ENCODE measurements at regions not wholly inside any gene's neighbourhood (a gene's known extent, or its start where the extent isn't known, plus 50 kb on each side); places are given as distances from the start of the nearest gene placed in this dataset.

- Histone ChIP-seq H3K56ac (ENCODE audit: extremely low read depth, insufficient read depth, low read length) (no peak overlapping the region), H4K5ac (ENCODE audit: low read depth, low read length) (no peak overlapping the region), H2AK5ac (ENCODE audit: low read depth, low read length) (no peak overlapping the region), H3K27ac (ENCODE audit: insufficient read depth, low read length) (no peak overlapping the region), H3K27me3 (ENCODE audit: control insufficient read depth, insufficient read depth, low read length) (no peaks in the 10 kb centered on the region), H3K4me2 (ENCODE audit: low read depth, low read length) (no peak overlapping the region), H2BK15ac (ENCODE audit: low read depth, low read length) (no peak overlapping the region), H3K18ac (ENCODE audit: low read depth, low read length) (no peak overlapping the region), H3K4me1 (ENCODE audit: control insufficient read depth, insufficient read depth, low read length) (no peaks in the 10 kb centered on the region), H2AFZ (replicated peaks; ENCODE audit: low read length, poor library complexity) (no peak overlapping the region), H3K4me3 (ENCODE audit: insufficient read depth, low read depth, low read length) (no peak overlapping the region), H3K9me1 (ENCODE audit: insufficient read depth, low read length) (no peaks in the 10 kb centered on the region), H4K91ac (ENCODE audit: insufficient read depth, low read depth, low read length) (no peak overlapping the region), H4K20me1 (ENCODE audit: insufficient read depth, low read length) (peaks cover 69% of the 10 kb centered on the region), H3K79me1 (ENCODE audit: low read depth in 1 of 2, low read length in 2 of 2) (peaks cover 0 to 12% of the 10 kb centered on the region in 2 experiments; a peak in 2 of 4 replicates), H3K4ac (ENCODE audit: low read depth, low read length) (no peak overlapping the region), H2BK20ac (ENCODE audit: low read depth, low read length) (no peak overlapping the region), H3K9ac (ENCODE audit: low read depth, low read length) (no peak overlapping the region), H2BK5ac (ENCODE audit: low read depth, low read length, poor library complexity, severe bottlenecking) (no peak overlapping the region), H2BK120ac (ENCODE audit: low read depth, low read length) (no peak overlapping the region), H2AK9ac (replicated peaks; ENCODE audit: low read depth, low read length, poor library complexity) (no peak overlapping the region), H3K14ac (replicated peaks; ENCODE audit: low read depth, low read length) (no peak overlapping the region), H3K9me3 (ENCODE audit: control insufficient read depth, insufficient read depth, low read length) (no peaks in the 10 kb centered on the region), H3K36me3 (ENCODE audit: control insufficient read depth, insufficient read depth, low read length) (peaks cover 10% of the 10 kb centered on the region), H3K23ac (ENCODE audit: low read depth, low read length) (no peak overlapping the region), H4K8ac (ENCODE audit: low read depth in 2 of 2, low read length in 2 of 2) (no peak overlapping the region)
- intact Hi-C loops (cut with micrococcal nuclease) (no loop called here), dilution Hi-C loops (cut with HindIII; ENCODE audit: low sequenced_read_pairs, unreplicated experiment) (no loop called here), in situ Hi-C loops (cut with MboI; ENCODE audit: low sequenced_read_pairs) (no loop called here)
- POLR2A ChIA-PET (ENCODE audit: unreplicated experiment), result no interaction called here
- DNase-seq, result no peak
- TF ChIP-seq FOS (IDR thresholded peaks at IDR 0.05; ENCODE audit: low read depth, low read length) (no peak), NFE2L2 (IDR thresholded peaks at IDR 0.05; ENCODE audit: low read depth, low read length) (no peak), USF2 (IDR thresholded peaks at IDR 0.05; ENCODE audit: low read depth, low read length) (no peak), RAD21 (IDR thresholded peaks at IDR 0.05; ENCODE audit: low read length) (no peak), SMC3 (IDR thresholded peaks at IDR 0.05; ENCODE audit: low read depth, low read length) (no peak), MAFK (IDR thresholded peaks at IDR 0.05; ENCODE audit: low read depth, low read length) (no peak), MAZ (IDR thresholded peaks at IDR 0.05; ENCODE audit: borderline replicate concordance, low read depth, low read length) (no peak), CTCF (conservative IDR thresholded peaks at IDR 0.05; ENCODE audit: low read depth, low read length) (no peak), POLR2A (IDR thresholded peaks at IDR 0.05; ENCODE audit: low read depth, low read length) (no peak), ELK1 (IDR thresholded peaks at IDR 0.05; ENCODE audit: borderline replicate concordance, low read depth, low read length) (no peak), MXI1 (IDR thresholded peaks at IDR 0.05; ENCODE audit: borderline replicate concordance, low read depth, low read length) (no peak), CHD1 (IDR thresholded peaks at IDR 0.05; ENCODE audit: low read depth, low read length) (no peak), RFX5 (IDR thresholded peaks at IDR 0.05; ENCODE audit: low read depth, low read length) (no peak), BHLHE40 (IDR thresholded peaks at IDR 0.05; ENCODE audit: low read depth, low read length) (no peak), RCOR1 (IDR thresholded peaks at IDR 0.05; ENCODE audit: insufficient replicate concordance, low read length) (no peak), CEBPB (IDR thresholded peaks at IDR 0.05; ENCODE audit: low read depth, low read length) (no peak)
- BruUV-seq (replicated peaks), result no TSS peak
- no peak for ATAC-seq (ENCODE audit: low read depth)
- CTCF ChIA-PET, result no interaction called here
- WGBS, 2 experiments (ENCODE audit: extremely low coverage in 2 of 2, insufficient read length in 1 of 2), result no CpG with 5 or more reads among the region's 11 CpGs
These were observed 170.0 kb upstream of the GSE1 start for GRCh38 chr16:85443116-85443515.

All from IMR-90 (cell line).